Fibroblast of lung (primary cell): ENCODE measurements at regions not wholly inside any gene's neighbourhood (a gene's known extent, or its start where the extent isn't known, plus 50 kb on each side); places are given as distances from the start of the nearest gene placed in this dataset.

Experiments used
- EZH2 ChIP-seq: IDR thresholded peaks from 2 replicates; pipeline ENCODE4 v1.5.1; 2012; ENCODE audit warnings: low read length, control low read depth, mild to moderate bottlenecking; ENCODE audit errors: missing control alignments
- TF ChIP-seq, protein P1 (sequence below), 2 donors: IDR thresholded peaks in 1 of 2; conservative IDR thresholded peaks in 1 of 2; 1 replicate in 1 of 2; 2 replicates in 1 of 2; pipeline ENCODE4 v1.5.1; 2011 to 2012; ENCODE audit warnings: low read length in 2 of 2, control low read depth in 1 of 2, inconsistent platforms in 1 of 2, low read depth in 1 of 2, mild to moderate bottlenecking in 1 of 2

GRCh38 chr10:4522296-4523000, 303.6 kb upstream of the AKR1E2 start:
- TF ChIP-seq, protein P1, sequence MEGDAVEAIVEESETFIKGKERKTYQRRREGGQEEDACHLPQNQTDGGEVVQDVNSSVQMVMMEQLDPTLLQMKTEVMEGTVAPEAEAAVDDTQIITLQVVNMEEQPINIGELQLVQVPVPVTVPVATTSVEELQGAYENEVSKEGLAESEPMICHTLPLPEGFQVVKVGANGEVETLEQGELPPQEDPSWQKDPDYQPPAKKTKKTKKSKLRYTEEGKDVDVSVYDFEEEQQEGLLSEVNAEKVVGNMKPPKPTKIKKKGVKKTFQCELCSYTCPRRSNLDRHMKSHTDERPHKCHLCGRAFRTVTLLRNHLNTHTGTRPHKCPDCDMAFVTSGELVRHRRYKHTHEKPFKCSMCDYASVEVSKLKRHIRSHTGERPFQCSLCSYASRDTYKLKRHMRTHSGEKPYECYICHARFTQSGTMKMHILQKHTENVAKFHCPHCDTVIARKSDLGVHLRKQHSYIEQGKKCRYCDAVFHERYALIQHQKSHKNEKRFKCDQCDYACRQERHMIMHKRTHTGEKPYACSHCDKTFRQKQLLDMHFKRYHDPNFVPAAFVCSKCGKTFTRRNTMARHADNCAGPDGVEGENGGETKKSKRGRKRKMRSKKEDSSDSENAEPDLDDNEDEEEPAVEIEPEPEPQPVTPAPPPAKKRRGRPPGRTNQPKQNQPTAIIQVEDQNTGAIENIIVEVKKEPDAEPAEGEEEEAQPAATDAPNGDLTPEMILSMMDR (conservative IDR thresholded peaks at IDR 0.05 in 1 of 2, IDR thresholded peaks at IDR 0.05 in 1 of 2; ENCODE audit: low read depth in 1 of 2, low read length in 2 of 2), result no peak
- no peak for TF ChIP-seq EZH2
